GM18508 (cell line): ENCODE measurements at regions not wholly inside any gene's neighbourhood (a gene's known extent, or its start where the extent isn't known, plus 50 kb on each side); places are given as distances from the start of the nearest gene placed in this dataset.
A peak's percentile ranks its signal among the peaks of the same experiment; 100 is the strongest.
"Not testable (repeated sequence)": the region's sequence is repeated elsewhere in the genome, so short reads cannot be mapped to it uniquely, and the experiment has no call there.

ENCODE experiments used
- ATAC-seq: cut with Tn5 transposase; IDR thresholded peaks from one replicate; pipeline ENCODE4 v1.9.1; 2021; ENCODE audit warnings: moderate number of reproducible peaks; ENCODE audit not compliant: insufficient read depth, unreplicated experiment

DNA sequence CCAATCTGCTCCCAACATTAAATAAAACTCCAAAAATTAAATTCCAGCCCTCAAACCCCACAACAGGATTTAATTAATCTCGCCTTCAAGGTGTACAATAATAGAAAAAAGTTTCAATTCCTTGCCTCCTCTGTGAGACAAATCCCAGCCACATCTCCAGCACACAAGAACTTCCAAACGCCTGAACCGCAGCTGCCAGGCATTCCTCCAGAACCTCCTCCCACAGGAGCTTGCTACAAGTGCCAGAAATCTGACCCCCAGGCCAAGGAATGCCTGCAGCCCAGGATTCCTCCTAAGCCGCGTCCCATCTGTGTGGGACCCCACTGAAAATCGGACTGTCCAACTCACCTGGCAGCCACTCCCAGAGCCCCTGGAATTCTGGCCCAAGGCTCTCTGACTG is 94.5 kb upstream of the RAB4A start:
- not testable (repeated sequence) for ATAC-seq

DNA sequence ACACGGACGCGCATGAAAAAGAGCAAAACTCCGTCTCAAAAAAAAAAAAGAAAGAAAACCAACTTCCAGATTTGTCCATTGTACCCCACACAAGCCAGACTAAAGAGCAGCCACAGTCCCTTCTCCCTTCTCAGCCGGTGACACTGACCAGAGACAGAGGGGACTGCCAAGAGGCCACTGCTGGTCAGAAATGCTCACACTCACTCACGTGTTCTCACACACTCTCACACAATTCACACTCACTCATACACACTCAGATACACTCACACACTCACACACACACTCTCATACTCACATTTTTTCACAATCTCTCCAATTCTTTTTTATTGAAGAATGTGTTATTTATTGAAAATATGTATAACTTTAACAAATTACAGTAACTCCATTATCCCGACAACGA is 90.8 kb upstream of the RAB4A start:
- no peak for ATAC-seq

DNA sequence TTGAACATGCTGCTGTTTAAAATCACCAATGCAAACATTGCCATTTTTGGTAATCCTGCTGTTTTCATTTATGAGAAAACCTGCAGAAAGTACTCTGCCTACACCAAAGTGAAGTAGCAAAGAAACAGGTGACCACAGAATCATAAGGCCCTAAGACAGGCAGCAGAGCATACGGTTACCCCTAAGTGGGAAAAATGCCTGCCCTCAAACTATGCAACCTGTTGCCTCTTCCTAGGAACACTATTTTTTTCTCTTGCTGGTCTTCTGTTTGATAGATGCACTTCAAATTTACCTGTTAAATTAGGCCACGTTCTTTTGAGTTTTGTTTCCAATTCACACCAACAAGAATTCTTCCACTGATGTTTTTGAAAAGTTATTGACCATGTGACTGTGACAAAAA is 89.5 kb upstream of the RAB4A start:
- ATAC-seq: no peak

DNA sequence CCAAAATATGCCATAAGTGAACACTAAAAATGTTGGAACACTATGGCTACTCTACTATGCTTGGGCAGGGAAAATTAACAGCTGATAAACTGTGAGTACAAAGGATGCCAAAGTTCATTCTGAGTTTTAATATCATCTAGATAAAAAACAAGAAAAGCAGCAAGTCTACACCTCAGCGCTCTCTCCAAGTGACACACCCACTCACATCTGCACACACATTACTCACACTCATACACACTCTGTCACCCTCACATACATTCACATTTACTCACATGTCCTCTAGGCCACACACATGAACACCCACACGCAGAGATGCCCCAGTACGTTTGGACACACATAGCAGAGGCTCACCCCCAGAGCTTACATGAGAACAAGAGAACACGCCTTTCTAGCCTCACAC is 87.3 kb upstream of the RAB4A start:
- ATAC-seq: no peak

DNA sequence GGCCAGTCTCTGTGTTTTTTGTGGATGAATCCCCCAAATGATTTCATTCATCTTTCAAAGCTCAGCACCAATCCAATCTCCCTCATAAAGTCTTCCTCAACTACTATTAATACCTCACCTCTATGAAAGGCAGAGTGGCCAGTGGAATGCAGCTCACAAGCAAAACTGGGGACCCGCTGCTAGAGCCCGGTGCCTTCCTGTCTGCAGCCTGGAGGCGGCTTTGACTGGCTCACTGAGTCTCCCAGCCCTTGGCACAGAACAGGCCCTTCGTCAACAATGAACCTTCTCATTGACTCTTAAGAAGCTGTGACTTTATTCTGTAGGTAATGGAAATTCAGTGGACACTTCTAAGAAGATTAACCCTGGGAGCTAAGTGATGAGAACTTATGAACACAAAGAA is 86.8 kb upstream of the RAB4A start:
- no peak for ATAC-seq

DNA sequence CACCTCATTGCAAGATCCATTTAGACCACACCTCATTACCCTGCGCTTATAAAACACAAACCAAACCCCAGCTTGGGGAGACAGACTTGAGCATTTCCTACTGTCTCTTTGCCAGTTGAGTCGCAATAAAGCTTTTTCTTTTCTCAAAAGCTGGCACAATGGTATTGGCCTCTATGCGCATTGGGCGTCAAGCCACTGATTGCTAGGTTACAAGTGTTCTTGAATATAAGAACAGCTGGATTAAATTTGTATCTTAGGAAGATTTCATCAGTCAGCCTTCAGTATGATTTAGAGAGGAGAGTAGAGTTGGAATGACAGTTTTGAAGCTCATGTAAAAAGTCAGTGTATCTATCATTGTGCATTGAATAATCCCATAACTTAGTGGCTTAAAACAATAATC is 84.9 kb upstream of the RAB4A start:
- ATAC-seq: no peak

DNA sequence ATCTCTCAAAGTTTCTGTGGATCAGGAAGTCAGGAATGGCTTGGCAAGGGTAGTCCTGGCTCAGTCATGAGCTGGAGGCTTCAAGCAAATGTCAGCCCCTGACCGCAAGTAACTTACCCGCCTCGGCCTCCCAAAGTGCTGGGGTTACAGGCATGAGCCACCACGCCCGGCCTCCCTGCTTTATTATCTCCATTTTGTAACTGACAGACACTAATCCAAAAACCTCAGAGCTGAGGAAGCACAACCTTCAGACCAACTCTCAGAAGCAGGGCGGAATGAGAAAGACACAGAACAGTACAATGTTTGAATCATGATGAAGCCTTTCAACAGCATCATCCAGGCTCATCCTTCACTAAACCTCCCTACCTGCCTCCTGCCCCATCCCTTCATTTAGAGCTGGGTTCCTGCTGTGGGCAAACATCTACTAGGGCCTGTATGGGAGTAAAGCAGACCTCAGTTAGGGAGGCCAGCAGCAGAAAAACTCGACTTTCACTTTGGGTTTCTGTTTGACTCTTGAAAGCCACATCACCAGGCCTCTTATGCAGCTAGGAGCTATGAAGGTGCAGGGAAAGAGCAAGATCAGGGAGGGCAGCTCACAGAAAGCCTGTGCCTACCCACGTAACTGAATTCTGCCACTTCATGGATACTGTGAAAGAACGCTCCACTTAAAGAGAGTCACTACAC is 84.4 kb upstream of the RAB4A start:
- peak; percentile 82 for ATAC-seq

DNA sequence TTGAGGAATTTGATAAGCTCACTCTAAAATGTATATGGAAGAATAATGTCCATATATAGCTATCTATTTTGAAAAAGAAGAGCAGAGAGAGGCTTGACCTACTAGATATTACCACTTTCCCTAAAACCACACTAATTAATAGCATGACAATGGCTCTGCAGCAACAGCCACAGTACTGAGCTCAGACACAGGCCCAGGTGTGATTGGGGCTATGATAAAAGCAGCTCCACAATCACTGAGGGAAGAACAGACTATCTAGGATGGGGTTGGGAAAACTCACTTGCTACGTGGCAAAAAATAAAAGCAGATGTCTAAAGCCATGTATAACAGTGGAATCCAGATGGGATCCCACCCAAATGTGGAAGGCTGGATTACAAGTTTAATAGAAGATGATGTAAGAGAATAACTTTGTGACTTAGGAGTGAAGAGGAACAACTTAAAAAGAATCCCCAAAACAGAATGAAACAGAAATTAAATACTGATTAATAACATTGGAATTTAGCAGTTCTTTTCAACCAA is 80.8 kb upstream of the RAB4A start:
- no peak for ATAC-seq

DNA sequence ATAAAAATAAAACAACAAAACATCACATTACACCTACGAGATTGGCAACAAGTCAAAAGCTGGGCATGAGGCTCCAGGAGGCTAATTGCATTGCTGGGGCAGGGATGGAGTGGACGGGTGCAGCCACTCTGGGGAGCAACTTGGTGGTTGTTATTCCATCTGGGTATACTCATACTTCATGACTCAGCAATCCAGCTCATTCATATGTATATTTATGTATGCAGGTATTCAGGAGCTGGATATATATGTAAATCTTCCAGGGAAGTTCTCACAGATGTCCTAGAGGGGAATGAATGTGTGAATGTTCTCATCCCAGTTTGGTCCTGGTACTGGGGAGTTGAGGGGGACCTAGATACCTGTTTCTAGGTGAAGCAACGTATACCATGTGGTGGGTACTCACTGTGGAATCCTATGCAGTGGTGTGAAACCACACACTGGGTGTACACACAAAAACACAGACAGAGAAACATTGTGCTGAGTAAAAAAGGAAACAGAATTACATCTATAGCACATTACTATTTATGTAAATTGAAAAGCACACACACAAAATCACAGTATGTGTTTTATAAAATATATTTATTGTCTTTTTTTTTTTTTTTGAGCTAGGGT is 79.7 kb upstream of the RAB4A start:
- ATAC-seq: no peak

DNA sequence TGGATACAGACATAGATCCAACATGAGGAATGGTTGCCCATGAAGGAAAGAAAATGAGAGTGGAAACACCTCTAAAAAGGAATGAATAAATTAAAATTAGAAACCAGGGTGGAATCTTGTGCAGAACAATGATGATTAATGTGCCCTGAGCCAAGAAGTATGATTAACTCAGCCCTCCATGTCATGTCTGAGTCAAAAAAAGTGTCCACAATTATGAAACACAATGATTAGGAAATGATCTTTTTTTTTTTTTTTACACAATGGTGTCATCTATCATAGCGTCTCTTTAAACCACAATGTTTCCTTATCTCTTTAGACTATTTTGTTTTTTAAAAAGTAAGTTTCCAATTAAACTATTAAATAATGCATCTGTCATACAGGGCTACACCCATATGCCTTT is 78.9 kb upstream of the RAB4A start:
- no peak for ATAC-seq

DNA sequence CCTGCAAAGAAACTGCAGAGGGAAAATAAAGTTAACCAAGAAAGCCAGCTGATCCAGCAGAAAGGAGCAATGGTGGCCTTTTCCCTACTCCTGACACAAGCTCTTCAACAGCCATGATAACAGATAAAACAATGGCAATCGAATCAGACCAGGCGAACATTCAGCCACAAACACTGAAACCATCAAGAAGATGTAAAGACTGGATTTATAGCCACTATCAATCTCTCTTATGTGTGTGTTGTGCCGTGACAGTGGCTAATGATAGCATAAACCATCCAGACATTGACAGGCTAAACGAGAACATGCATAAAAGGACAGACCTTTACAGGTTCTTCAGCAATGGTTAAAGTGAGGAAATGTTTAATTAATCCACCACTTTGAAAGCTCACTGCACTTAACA is 78.1 kb upstream of the RAB4A start:
- ATAC-seq: no peak

DNA sequence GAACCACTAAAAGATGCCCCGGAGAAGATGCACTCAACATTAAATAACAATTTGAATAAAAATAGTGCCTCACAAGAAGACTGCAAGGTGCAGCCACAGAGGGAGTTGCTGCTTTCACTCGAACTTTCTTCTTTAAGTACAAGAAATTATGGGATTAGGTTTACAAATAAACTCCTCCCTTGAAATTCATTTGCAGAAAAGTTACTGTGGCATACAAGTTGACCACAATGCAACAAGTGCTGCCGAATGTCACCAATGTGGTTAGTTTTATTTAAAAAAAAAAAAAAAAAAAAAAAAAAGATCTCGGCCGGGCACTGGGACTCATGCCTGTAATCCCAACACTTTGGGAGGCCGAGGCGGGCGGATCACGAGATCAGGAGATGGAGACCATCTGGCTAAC is 76.8 kb upstream of the RAB4A start:
- no peak for ATAC-seq

DNA sequence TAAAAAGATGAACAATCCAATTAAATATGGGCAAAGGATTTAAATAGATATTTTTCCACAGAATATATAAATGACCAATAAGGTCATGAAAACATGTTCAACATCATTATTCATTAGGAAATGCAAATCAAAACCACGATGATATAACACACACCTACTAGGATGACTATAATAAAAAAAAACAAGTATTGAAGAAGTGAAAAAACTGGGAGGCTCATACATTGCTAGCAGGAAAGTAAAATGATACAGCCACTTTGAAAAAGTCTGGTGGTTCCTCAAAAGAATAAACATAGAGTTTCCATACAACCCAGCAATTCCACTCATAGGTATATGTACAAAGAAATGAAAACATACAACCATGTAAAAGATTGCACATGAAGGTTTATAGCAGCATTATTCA is 75.7 kb upstream of the RAB4A start:
- ATAC-seq: no peak

DNA sequence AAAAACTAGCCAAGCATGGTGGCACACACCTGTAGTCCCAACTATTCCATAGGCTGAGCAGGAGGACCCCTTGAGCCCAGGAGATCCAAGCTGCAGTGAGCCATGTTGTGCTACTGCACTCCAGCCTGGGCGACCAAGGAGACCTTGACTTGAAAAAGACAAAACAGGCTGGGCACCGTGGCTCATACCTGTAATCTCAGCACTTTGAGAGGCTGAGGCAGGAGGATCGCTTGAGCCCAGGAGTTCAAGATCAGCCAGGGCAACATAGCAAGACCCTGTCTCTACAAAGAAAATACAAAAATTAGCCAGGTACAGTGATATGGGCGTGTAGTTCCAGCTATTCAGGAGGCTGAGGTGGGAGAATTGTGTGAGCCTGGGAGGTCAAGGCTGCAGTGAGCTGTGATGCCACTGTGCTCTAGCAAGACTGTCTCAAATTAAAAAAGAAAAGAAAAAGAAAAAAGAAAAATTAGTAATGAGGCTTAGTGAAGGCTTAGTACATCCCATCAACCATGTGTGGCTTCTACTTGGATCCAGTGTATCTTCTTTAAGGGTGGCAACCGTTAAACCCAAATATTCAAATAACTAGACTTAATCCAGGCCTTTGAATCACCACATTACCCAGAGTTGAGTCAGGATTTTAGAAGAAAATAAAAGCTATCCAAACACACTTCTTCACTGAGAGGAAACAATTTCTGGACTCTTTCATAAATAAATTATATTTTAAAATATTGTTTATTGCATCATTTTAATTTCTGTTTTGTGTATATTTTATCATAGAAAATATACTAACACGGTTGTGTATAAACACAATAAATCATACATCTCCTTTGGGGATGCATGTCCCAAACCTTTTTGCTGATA is 74.3 kb upstream of the RAB4A start:
- ATAC-seq: no peak

DNA sequence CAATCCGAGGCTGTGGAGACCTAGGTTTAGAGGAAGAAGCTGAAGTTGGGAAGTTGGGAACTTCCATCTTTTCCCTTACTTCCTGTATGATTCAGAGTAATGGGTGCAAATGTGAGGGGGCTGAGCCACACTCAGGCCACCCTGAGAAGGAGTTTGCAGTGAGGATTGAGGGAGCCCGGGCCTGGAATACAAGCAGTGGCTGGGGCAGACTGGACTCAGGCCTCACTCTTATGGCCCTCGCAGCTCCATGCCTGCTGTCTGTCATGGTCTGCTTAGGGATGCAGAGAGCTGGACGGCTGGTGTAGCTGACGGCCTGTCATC is 73.7 kb upstream of the RAB4A start:
- no peak for ATAC-seq

DNA sequence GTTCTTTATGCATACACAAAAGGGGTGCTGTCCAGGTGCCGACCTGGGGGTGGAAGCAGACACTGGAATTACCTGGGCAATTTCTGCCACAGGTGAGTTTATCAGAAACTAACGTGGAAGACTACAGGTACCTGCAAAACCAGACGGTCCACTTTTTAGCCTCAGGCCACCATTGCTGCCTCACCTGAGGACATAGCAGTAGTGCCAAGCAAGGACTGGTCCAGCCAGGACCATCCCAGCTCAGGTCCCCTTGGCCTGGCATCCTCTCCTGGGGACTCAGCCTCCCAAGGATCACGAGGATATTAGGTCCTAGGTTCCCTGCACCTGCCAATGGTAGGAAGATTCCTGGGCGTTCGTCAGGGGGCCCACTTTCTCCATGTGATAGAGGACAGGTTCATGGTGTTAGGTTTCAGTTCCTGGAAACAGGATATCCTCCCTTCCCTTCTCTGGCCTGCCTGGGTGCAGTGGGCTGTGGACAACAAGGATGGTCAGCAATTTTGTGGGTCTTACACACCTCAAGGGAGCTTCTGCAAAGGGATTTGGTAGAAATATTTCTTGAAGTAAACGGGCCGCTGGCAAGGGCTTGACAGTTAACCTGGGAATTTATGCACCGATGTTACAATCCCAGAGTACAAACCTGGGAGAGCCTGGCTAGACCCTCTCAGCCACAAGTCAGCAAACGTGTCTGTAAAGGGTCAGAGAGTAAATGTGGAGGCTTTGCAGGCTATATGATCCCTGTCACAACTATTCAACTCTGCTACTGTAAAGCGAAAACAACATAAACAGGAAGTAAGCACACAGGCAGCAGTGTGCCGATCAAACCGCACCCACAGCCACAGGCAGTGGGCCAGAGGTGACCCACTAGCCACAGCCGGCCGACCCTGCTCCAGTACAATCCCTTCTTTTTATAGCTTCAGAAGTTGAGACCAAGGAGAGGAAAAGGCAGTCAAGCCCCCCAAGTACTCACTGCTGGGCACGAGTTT is 71.4 kb upstream of the RAB4A start:
- no peak for ATAC-seq

DNA sequence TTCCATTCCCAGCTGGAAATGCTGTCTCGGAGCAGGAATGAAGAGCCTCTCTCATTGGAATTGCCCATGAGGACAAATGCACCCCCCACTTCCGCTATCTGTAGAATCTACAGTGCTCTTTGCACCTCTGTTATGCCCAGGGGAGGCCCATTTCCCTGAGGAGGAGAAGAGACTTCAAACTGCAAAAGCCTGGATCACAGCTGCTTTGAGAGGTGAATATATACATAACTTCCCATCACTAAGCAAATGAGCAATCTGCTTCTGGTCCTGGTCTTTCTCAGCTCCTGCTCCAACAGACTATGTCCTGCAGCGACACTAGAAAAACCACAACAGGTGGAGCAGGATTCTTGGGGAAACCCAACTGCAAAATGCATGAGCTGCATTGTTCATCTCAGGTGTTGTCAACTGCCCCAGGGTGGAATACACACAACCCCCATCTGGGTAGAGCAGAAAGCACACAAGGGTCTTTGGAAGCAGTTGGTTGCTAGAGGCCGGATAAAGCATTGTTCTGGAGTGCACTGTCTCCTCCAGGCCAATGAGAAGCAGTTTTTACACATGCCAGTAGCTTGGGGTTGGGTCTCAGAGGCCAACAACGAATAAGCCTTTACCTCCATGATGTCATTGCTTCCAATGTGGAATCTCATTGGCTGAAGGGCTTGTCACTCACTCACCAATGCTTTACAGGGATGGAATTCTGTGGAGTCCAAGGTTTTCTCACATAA is 67.7 kb upstream of the RAB4A start:
- no peak for ATAC-seq

DNA sequence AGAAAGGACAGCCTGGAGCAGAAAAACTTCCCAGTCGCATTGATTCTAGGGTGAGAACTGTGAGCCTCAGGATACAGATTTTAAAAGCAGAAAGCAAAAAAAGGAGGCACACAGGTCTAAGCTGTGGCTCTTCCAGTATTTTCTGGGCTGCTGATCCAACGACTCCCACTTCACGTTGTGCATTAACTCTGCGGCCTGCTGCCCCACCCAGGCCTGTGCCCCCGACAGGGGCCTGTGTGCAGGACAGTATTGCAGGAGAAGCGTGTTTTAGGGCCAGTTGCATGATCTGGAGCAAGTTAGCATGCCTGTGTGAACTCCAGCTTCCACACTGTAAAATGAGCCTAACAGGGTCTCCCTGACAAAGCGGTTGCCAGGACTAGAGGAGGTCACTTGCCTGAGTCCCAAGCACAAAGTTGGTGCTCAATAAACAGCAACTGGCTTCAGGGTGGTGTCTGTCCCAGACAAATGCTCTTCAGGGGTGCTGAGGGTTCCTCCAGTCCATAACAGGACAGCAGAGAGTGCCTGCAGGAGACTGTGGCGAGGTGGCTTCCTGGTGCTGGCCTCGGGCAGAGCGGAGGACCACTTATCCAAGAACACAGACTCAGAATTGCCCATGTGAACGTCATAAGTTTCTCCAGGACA is 66.8 kb upstream of the RAB4A start:
- no peak for ATAC-seq
